HG03045 (cell line): ENCODE measurements at regions not wholly inside any gene's neighbourhood (a gene's known extent, or its start where the extent isn't known, plus 50 kb on each side); places are given as distances from the start of the nearest gene placed in this dataset.
A peak's percentile ranks its signal among the peaks of the same experiment; 100 is the strongest.

Source experiments
- ATAC-seq: cut with Tn5 transposase; IDR thresholded peaks from one replicate; pipeline ENCODE4 v1.9.1; 2021; ENCODE audit warnings: mild to moderate bottlenecking, moderate library complexity; ENCODE audit not compliant: unreplicated experiment

DNA sequence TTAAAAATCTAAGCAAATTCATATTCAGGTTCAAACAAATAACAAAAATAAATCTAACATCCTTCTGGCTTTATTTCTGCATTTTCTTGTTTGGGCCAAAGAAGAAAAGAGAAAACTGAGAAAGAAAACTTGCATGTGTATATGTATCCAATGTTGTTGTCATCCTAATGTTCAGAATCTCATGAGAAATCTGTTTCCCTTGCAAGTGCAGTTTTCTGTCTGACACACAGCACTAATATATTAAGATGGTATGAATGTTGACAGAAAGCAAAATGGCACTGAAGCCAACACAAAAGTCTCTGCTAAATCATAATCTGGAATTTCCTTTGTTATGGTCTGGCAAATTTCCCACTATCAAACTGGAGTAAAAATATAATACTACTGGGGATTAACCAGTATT, 235.9 kb downstream of the HGF start:
- no peak for ATAC-seq

DNA sequence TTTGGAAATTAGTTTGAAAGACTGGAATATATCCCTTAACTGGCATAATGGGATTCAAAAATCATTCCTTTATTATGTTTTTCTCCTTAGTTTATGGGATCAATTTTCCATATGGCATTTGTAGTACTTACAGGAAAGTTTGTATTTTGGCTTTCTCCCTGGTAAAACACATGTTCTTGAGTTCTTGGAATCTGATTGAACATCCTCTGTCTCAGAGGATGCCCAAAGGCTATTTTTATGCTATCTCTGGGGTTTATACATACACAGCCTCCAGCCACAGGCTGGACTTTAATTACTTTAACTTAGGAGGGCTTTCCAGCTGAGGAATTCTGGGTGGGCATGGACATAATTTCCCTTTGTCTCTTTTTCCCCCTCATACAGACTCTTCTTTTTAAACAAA, 236.4 kb downstream of the HGF start:
- ATAC-seq = no peak

DNA sequence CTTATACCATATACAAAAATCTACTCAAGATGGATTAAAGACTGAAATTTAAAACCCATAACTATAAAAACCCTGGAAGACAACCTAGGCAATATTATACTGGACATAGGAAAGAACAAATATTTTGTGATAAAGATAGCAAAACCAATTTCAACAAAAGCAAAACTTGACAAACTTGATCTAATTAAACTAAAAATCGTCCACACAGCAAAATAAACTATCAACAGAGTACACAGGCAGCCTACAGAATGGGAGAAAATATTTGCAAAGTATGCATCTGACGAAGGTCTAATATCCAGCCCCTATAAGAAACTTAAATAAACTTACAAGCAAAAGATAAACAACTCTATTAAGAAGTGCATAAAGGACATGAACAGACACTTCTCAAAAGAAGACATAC, 240.1 kb downstream of the HGF start:
- no peak for ATAC-seq

DNA sequence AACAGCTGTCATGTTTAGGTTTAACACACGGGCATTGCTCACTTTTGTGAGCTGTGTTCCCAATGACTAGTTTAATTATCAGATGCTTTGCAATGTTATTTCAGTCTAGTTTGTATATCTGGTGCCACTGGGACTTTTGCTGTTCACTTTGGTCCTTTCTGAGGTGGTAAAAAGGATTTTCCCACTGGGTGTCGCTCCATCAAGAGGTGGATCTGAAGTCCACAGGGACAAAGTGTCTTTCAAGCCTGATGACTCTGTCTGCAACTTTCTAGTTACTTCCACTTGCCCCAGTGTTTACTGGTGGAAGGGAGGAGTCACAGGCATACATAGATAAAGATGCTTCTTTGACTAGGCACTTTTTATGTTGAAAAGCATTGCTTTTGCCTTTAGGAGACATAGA, 242.2 kb downstream of the HGF start:
- ATAC-seq = no peak

DNA sequence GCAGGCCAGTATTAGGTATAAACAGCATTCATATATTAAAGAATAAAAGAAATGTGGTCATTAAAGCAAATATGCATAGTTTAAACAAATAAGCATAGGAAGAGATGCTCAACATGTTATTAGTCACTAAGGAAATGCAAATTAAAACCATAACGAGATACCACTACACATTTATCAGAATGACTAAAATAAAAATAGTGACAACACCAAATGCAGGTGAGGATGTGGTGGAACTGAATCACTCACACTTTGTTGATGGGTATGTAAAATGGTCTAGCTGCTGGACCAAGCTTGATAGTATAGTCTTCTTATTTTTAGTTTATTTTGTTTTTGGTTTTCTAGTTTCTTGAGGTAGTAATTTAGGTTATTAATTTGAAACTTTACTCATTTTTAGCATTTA, 242.9 kb downstream of the HGF start:
- no peak for ATAC-seq

DNA sequence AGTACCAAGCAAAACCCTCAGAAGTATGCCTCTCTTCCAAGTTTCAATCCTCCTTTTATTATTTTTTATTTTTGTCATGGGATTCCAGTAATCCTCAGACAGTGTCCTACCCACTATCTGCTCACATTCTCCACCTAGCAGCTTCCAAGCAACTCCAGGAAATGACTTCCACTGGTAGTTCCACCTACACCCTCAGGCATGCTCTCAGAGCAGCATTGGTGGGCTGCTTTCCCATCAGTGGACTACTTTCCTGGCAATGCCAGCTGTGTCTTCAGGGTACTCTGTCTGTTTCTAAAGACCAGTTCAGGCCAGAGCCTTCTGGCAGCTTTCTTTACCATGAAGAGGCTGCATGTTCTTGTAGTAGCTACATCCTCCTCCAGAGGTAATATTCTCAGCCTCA, 244.0 kb downstream of the HGF start:
- ATAC-seq = no peak

DNA sequence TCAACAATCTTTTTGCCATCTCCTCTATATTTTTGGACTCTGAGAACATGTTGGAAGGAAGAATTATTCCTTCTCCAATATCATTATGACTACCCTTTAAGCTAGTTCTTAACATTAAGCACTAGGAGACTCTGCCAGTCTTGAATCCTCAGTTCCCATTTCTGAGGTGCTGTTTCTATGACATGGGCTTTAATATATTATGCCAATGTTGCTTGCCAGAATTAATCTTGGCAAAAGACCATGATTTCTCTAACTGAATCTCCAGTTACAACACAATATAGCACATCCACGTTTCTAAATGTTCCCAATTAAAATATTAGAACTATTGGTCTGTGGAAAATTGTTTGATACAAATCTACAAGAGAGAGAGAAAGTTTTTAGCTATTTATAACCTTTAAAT, 250.0 kb downstream of the HGF start:
- no peak for ATAC-seq

DNA sequence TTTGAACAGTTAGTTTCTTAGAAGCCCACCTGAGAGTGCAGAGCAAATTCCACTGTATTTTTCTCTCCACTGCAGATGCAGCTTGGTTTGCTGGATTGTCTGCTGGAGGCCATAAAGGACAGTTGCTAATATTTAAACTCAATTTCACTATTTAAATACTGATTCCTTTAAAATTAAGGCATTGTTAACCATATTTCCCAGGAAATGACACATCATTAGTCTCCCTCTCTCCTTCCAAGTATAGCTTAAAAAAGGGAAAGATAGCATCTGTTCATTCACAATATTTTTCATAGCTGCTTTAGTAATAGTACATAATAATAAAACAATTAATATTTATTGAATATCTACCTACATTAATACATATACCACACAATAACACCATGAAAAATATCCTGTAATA, 252.9 kb downstream of the HGF start:
- ATAC-seq = no peak

DNA sequence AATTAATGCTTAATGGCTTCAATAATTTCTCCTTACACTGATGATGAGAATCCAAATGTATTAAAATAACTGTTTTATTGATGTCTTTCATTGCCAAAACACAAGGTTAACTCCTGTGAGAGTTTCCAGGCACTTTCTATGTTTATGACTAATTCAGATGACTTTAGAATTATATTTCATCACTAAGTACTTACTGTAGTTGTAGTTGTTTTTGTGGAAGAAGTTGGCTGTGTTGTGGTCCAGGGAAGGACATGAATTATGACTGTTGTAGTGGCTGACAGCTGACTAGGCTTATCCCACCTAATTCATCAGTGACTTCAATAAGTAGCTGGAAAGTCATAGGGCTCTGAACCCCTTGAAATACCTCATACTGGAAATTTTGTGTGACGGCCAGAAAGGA, 254.8 kb downstream of the HGF start:
- ATAC-seq = no peak

DNA sequence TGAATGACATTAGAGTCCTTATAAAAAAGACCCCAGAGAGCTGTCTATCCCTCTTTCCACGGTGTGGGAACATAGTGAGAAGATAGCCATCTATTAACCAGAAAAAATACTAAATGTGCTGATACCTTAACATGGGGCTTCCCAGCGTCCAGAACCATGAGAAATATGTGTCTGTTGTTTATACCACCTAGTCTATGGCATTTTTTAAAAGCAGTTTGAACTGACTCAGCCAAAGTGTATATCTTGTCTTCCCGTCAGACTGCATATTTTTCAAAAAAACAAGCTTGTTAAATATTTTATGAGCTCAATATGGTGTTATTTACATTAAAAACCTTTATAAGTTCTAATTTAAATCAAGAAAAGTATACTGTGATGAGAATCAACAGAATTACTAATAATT, 255.3 kb downstream of the HGF start:
- ATAC-seq = no peak

DNA sequence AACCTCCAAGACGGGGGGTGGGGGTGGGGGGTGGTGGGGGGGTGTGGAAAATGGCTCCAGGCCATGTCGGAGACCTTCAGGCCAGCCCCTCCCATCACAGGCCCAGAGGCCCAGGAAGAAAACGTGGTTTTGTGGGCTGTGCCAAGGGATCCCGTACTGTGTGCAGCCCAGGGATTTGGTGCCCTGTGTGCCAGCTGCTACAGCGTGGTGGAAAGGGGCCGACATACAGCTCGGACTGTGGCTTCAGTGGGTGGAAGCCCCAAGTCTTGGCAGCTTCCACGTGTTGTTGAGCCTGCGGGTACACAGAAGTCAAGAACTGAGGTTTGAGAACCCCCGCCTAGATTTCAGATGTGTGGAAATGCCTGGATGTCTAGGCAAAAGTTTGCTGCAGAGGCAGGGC, 259.7 kb downstream of the HGF start:
- no peak for ATAC-seq

DNA sequence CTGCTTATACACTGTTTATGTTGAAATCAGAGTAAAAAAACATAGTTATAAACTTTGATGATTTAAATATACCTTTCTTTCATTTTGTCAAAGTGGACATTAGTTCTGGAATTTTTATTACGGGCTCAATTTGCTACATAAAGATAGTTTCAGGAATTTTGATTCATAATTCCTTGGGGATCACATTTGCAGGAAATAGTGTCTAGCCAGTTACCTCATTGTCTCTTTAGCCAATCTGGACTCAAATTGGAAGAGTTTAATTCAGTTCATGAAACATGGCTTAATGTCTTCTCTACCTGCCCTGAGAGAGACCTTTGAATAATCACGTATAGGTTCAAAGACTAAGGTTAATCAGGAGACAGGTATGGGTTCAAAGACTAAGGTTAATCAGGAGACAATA, 262.6 kb downstream of the HGF start:
- no peak for ATAC-seq

DNA sequence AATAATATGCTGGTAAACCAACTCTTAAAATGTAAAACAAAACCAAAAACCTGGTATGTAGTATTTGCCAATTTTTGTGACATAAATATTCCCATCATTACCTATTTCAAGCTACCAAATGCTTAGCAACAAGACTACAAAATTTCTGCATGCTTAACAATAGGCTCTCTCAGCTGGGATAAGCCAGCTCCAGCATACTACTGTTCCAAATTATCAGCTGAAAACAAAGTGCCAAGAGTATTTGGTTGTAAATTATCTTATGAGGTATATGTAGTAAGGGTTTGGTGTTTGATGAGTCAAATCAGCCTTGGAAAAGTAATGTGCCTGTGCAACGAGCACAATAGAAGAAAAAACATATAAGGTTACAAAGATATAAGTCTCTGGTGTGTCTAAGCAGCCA, 263.2 kb downstream of the HGF start:
- no peak for ATAC-seq

DNA sequence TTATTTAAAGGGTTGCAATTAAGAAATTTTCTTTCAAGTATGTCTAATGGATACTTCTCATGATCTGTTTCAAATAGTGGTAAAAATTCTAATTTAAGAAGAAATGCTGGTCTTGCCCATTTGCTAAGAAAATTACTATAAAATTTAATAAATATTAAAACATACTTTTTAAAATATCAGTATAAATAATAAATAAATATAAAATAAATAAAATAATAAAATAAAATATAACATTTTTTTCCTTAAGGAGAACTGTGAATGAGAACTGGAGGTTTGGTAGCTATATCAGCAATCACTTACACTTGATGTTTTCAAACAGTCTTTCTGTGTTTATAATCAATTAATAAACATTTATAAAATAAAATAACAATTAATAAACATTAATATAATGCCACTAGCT, 266.1 kb downstream of the HGF start:
- no peak for ATAC-seq

DNA sequence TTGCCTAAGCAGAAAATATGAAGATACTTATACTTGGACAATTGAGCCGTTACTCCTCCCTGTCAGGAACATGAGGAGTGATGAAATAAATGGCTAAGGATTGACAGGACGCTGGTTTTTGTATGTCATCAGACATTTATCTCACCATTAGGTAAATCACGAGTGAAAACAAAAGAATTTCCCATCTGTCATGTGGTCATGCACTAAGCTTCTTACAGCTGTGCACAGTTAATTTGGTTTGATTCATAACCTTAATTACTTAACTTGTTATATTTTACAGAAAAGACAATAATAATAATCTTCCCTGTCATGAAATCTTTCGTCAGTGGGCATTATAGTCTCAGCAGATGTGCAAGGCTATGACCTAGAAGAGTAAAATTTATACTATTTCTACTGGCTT, 266.5 kb downstream of the HGF start:
- ATAC-seq = no peak

DNA sequence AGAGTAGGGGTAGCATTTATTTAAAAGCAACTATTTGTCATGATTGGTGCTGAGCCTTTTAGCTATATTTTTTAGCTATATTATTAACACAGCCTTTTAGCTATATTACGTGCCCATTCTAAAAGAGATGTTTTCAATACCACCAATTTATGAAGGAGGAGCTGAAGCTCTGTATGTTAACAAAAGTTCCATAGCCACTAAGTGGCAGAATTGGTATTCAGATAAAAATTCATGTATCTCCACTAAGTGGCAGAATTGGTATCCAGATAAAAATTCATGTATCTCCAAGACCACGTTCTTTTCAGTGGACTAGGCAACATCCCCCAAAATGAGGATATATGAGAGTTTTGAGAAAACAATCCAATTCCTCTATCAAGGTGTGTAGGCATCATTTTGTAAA, 268.6 kb downstream of the HGF start:
- no peak for ATAC-seq

DNA sequence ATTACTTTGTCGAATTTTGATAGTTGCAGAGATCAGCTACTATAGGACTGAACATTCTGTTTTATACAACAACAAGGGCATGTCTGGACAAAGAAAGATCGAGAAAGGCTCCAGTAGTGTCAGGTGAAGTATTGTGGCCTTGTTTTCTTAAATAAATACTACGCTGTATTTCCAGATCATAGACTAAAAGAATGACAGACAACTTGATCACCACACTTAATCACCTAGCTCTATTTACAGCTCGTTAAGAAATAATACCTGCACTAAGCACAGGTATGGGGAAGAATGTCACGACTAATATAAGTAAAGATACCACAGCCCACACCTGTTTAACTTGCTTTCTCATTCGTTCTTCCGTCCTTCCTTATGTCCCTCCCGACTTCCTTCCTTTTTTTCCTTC, 269.2 kb downstream of the HGF start:
- ATAC-seq = no peak

DNA sequence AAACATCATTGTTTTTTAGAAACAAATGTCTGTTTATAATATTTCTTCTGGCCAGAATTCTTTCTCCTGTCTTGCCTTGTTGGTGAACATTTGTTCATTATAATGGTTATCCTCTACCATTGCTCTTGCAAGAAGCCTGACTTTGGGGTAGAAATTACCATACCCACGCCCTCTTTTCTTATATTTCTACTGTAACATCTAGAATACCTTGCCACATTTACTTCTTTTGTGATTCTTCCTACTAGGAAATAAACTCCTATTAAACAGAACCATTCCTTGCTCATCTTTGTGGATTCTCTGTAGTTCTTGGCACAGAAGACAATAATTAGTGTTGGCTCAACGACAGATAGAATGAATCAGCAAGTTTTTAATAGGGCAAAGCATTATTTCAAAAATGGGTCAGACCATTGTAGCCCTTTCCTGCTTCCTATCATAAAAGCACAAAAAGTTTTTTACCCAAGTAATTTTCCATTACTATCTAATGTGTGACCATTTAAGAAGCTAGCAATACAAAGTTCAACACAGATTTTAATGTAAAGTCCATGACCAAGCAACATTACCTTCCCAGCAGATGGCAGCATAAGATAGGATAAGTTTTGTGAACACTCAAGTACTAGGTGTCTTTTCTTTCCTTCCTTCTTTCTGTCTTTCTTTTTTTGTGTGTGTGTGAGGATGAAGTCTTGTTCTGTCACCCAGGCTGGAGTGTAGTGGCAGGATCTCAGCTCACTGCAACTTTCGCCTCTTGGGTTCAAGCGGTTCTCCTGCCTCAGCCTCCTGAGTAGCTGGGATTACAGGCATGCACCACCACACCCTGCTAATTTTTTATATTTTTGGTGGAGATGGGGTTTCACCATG, 270.4 kb downstream of the HGF start:
- ATAC-seq = peak; percentile 67

DNA sequence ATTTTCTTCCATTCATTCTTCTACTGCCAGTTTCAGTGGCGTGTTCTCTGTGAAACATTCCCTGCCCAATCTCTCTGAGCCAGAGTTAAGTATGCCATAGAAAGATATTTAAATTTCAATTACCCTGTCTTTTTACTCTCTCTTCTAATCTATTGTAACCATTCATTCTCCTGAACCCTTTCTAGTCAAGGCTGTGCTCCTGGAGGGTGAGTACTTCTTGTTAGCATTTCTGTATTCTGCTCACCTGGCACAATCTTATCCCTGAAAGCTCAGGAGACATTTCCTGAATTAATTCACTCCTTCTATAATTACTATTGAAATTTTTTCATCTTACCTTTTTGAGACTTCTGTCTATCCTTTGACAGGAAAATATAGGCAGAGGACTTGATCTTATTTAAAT, 271.7 kb downstream of the HGF start:
- ATAC-seq = no peak

DNA sequence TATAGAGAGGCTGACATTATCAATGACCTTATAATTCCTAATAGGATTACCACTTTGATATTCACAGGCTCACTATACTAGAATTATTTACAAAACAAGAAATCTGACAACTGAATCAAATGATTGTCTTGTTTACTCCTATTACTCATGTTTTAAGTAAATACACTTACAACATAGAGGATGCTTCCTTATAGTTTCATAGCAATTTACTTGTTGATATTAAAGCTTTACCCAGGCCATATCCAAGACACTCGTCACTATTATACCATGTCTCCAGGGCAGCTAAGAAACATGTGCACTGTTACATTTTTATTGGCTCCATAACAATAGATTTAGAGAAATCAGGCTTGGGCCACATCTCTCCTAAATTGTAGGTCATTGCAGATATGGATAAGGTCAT, 276.9 kb downstream of the HGF start:
- no peak for ATAC-seq

DNA sequence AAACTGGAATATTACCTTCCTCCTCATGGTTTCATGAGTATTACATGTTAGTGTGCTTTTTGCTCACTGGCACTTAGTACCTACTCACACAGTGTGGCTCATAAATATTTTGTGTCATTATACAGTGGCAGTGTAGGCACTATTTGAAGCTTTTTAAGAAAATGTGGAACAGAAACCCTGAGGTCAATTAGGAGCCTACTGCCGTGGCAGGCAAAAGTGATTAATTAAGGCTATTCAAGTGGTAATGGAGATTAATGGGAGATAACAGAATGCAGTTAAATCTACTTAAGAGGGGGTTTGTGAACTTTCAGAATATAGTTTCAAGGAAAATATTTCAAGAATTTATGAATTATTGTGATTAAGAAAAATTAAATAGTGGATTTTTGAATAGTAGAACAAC, 277.6 kb downstream of the HGF start:
- no peak for ATAC-seq

DNA sequence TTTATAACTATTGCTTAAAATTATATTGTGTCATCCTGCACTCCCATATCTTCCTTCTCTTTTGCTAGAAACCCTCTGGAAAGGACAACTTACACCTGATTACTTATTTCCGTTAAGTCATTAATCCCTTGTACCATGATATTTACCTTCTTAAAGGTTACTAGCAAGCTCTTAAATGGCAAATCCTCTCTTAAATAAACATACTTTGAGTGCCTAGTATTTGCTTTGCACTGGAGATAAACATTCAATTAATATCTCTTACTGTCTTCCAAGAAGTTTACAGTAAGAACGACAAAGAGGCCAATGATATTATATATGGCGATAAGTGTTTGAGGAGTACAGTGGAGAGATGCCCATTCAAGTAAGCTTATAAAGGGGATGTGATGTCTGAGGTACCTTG, 278.3 kb downstream of the HGF start:
- ATAC-seq = no peak

DNA sequence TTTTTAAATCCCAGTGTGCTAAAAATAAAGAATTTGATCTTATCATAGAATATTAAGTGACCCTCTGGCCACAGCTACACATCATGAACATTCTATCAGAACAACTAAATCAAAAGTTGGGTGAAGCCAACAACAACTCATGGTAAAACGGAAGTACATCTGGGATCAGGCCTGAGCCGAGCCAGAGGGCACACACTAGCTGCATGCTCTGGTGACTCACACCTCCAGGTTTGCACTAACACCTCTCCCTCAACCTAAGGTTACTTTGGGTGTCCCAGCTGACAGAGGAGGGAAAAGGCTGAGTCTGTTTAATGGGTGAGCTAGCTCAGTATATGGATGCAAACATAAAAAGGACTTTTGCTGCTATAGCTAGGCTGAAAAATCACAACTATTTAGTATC, 281.6 kb downstream of the HGF start:
- no peak for ATAC-seq
